GM19035 (cell line): ENCODE measurements at regions not wholly inside any gene's neighbourhood (a gene's known extent, or its start where the extent isn't known, plus 50 kb on each side); places are given as distances from the start of the nearest gene placed in this dataset.
"Not testable (repeated sequence)": the region's sequence is repeated elsewhere in the genome, so short reads cannot be mapped to it uniquely, and the experiment has no call there.

Source experiments
- ATAC-seq: cut with Tn5 transposase; IDR thresholded peaks from one replicate; pipeline ENCODE4 v1.9.1; 2021; ENCODE audit not compliant: unreplicated experiment

- ATAC-seq: no peak
These were observed 166.6 kb downstream of the DKK2 start for GRCh38 chr4:106869551-106869950.

- no peak for ATAC-seq
These were observed 167.6 kb downstream of the DKK2 start for GRCh38 chr4:106868381-106869035.

- ATAC-seq: no peak
These were observed 171.9 kb downstream of the DKK2 start for GRCh38 chr4:106864231-106864630.

GRCh38 chr4:106854569-106855351 lies 181.4 kb downstream of the DKK2 start:
- no peak for ATAC-seq

GRCh38 chr4:106852426-106852825 lies 183.7 kb downstream of the DKK2 start:
- ATAC-seq: no peak

- ATAC-seq: no peak
These were observed 184.4 kb downstream of the DKK2 start for GRCh38 chr4:106851726-106852125.

- no peak for ATAC-seq
These were observed 185.4 kb downstream of the DKK2 start for GRCh38 chr4:106850691-106851090.

- no peak for ATAC-seq
These were observed 200.2 kb downstream of the DKK2 start for GRCh38 chr4:106835919-106836318.

GRCh38 chr4:106830879-106831278 lies 205.2 kb downstream of the DKK2 start:
- ATAC-seq: no peak

- ATAC-seq: no peak
These were observed 217.3 kb downstream of the DKK2 start for GRCh38 chr4:106818764-106819163.

GRCh38 chr4:106816496-106816895 lies 219.6 kb downstream of the DKK2 start:
- no peak for ATAC-seq

- no peak for ATAC-seq
These were observed 226.0 kb downstream of the DKK2 start for GRCh38 chr4:106810122-106810521.

GRCh38 chr4:106809076-106809475 lies 227.0 kb downstream of the DKK2 start:
- ATAC-seq: no peak

- ATAC-seq: no peak
These were observed 229.8 kb downstream of the DKK2 start for GRCh38 chr4:106806158-106806797.

- no peak for ATAC-seq
These were observed 233.0 kb downstream of the DKK2 start for GRCh38 chr4:106803083-106803482.

GRCh38 chr4:106801386-106801785 lies 234.7 kb downstream of the DKK2 start:
- no peak for ATAC-seq

- no peak for ATAC-seq
These were observed 239.2 kb downstream of the DKK2 start for GRCh38 chr4:106796876-106797275.

- no peak for ATAC-seq
These were observed 240.8 kb downstream of the DKK2 start for GRCh38 chr4:106795326-106795725.

GRCh38 chr4:106793933-106794332 lies 242.2 kb downstream of the DKK2 start:
- ATAC-seq: no peak

GRCh38 chr4:106775636-106776035 lies 260.5 kb downstream of the DKK2 start:
- ATAC-seq: no peak

GRCh38 chr4:106774055-106774454 lies 262.1 kb downstream of the DKK2 start:
- not testable (repeated sequence) for ATAC-seq
